CD8-positive, alpha-beta memory T cell (primary cell): ENCODE measurements at regions not wholly inside any gene's neighbourhood (a gene's known extent, or its start where the extent isn't known, plus 50 kb on each side); places are given as distances from the start of the nearest gene placed in this dataset.

ENCODE experiments used
- CTCF ChIA-PET: fragments of 350-600 bp; sonication (Branson Sonifier 250); formaldehyde crosslinking; loops from one replicate; lab custom pipeline; 2021; ENCODE audit warnings: antibody characterized with exemption; lab: Charles Lee
- POLR2A ChIA-PET: fragments of 350-600 bp; sonication (Branson Sonifier 250); formaldehyde crosslinking; loops from one replicate; lab custom pipeline; 2021; ENCODE audit warnings: antibody characterized with exemption; lab: Charles Lee
- DNase-seq, 5 donors: peaks; one replicate each; pipeline versions ENCODE4 v3.0.0 to v3.0.0-alpha.2; 2020 to 2022; ENCODE audit warnings: mixed read lengths in 1 of 5
- H3K27ac ChIP-seq: one replicate; pipeline ENCODE4 v1.7.0; 2013; ENCODE audit warnings: low read depth, mild to moderate bottlenecking, low read length, moderate library complexity
- H3K27me3 ChIP-seq: 2 replicates; pipeline ENCODE4 v1.7.0; 2013; ENCODE audit warnings: low read length, mild to moderate bottlenecking; ENCODE audit not compliant: insufficient read depth, poor library complexity, severe bottlenecking
- H3K36me3 ChIP-seq: 2 replicates; pipeline ENCODE4 v1.7.0; 2013; ENCODE audit warnings: mild to moderate bottlenecking, low read length, moderate library complexity; ENCODE audit not compliant: insufficient read depth
- H3K4me1 ChIP-seq: 2 replicates; pipeline ENCODE4 v1.7.0; 2013; ENCODE audit warnings: mild to moderate bottlenecking, low read length, moderate library complexity; ENCODE audit not compliant: insufficient read depth
- H3K4me3 ChIP-seq: 2 replicates; pipeline ENCODE4 v1.7.0; 2013; ENCODE audit warnings: mild to moderate bottlenecking, low read length
- H3K9me3 ChIP-seq: 2 replicates; pipeline ENCODE4 v1.7.0; 2013; ENCODE audit warnings: mild to moderate bottlenecking, low read length
- H3K27ac Mint-ChIP-seq, 8 donors: one replicate each; pipeline ENCODE4 v1.8.0; 2020 to 2021; ENCODE audit warnings: mixed read lengths in 8 of 8, mild to moderate bottlenecking in 6 of 8, inconsistent platforms in 3 of 8, moderate library complexity in 3 of 8
- H3K27me3 Mint-ChIP-seq, 2 donors: one replicate each; pipeline ENCODE4 v1.8.0; 2020 to 2021; ENCODE audit warnings: mixed read lengths in 2 of 2, mild to moderate bottlenecking in 1 of 2, moderate library complexity in 1 of 2
- H3K36me3 Mint-ChIP-seq, 3 donors: one replicate each; pipeline ENCODE4 v1.8.0; 2020 to 2021; ENCODE audit warnings: mixed read lengths in 3 of 3, inconsistent platforms in 1 of 3, mild to moderate bottlenecking in 1 of 3
- H3K4me1 Mint-ChIP-seq, 3 donors: one replicate each; pipeline ENCODE4 v1.8.0; 2020 to 2021; ENCODE audit warnings: mixed read lengths in 3 of 3, inconsistent platforms in 1 of 3, mild to moderate bottlenecking in 1 of 3
- H3K4me3 Mint-ChIP-seq, 7 donors: one replicate each; pipeline ENCODE4 v1.8.0; 2020 to 2021; ENCODE audit warnings: mixed read lengths in 7 of 7, mild to moderate bottlenecking in 6 of 7, moderate library complexity in 4 of 7, inconsistent platforms in 2 of 7
- H3K9me3 Mint-ChIP-seq, 5 donors: one replicate each; pipeline ENCODE4 v1.8.0; 2020 to 2022; ENCODE audit warnings: mixed read lengths in 5 of 5, mild to moderate bottlenecking in 3 of 5, moderate library complexity in 2 of 5, inconsistent platforms in 1 of 5

GRCh38 chr9:103371152-103371551 is 376.0 kb downstream of the CYLC2 start:
- CTCF ChIA-PET = no interaction called here

GRCh38 chr9:103372828-103373227 is 377.7 kb downstream of the CYLC2 start:
- Mint-ChIP-seq H3K4me1 (no peaks in the 10 kb centered on the region), H3K36me3 (no peaks in the 10 kb centered on the region), H3K27me3 (peaks cover 0 to 4% of the 10 kb centered on the region in 2 donors), H3K9me3 (peaks cover 0 to 24% (median 5%) of the 10 kb centered on the region in 5 donors), H3K4me3 (no peak overlapping the region), H3K27ac (no peak overlapping the region)
- ChIA-PET POLR2A (no interaction called here), CTCF (no interaction called here)
- H3K4me1 ChIP-seq = no peaks in the 10 kb centered on the region
- H3K27ac ChIP-seq = no peak overlapping the region
- H3K4me3 ChIP-seq = no peak overlapping the region
- H3K36me3 ChIP-seq = no peaks in the 10 kb centered on the region
- no peaks in the 10 kb centered on the region for H3K27me3 ChIP-seq
- no peak for DNase-seq
- no peaks in the 10 kb centered on the region for H3K9me3 ChIP-seq

More at GRCh38 chr9:103371152-103371551, 376.0 kb downstream of the CYLC2 start:
- POLR2A ChIA-PET = no interaction called here
- Histone ChIP-seq H3K27me3 (no peaks in the 10 kb centered on the region), H3K4me1 (no peaks in the 10 kb centered on the region), H3K36me3 (no peaks in the 10 kb centered on the region), H3K9me3 (no peaks in the 10 kb centered on the region), H3K27ac (no peak overlapping the region), H3K4me3 (no peak overlapping the region)
- Mint-ChIP-seq H3K4me3 (no peak overlapping the region), H3K9me3 (peaks cover 0 to 27% (median 7%) of the 10 kb centered on the region in 5 donors), H3K4me1 (no peaks in the 10 kb centered on the region), H3K27me3 (peaks cover 0 to 4% of the 10 kb centered on the region in 2 donors), H3K36me3 (no peaks in the 10 kb centered on the region), H3K27ac (no peak overlapping the region)
- no peak for DNase-seq

DNA sequence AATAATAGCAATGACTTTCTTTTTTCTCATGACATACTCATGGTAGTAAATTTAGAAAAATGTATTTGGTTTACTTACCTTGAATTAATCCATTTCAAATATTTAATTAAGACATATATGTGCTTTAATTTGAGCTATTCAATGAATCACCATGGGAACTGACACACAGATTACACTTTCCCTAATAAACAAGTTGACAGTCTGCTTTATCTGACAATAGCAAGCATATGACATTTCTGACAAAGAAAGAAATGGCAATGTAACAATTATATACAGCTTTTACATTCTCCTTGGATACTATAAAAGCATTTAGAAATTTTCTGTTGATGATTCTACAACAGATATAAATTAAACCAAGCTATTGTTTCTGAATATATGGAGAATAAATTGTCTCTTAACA is 382.5 kb downstream of the CYLC2 start:
- Mint-ChIP-seq H3K4me1 (no peaks in the 10 kb centered on the region), H3K27me3 (peaks cover 0 to 2% of the 10 kb centered on the region in 2 donors), H3K9me3 (peaks cover 0 to 14% (median 6%) of the 10 kb centered on the region in 5 donors), H3K27ac (no peak overlapping the region), H3K36me3 (no peaks in the 10 kb centered on the region), H3K4me3 (no peak overlapping the region)
- ChIA-PET CTCF (interaction anchor here (1.0 kb wide), 1 partner anchor 14 kb away, joined by 3 read pairs; no protein-coding TSS in a partner anchor), POLR2A (no interaction called here)
- no peaks in the 10 kb centered on the region for H3K27me3 ChIP-seq
- H3K4me1 ChIP-seq = no peaks in the 10 kb centered on the region
- H3K36me3 ChIP-seq = no peaks in the 10 kb centered on the region
- H3K4me3 ChIP-seq = no peak overlapping the region
- DNase-seq = no peak
- H3K9me3 ChIP-seq = no peaks in the 10 kb centered on the region
- H3K27ac ChIP-seq = no peak overlapping the region

DNA sequence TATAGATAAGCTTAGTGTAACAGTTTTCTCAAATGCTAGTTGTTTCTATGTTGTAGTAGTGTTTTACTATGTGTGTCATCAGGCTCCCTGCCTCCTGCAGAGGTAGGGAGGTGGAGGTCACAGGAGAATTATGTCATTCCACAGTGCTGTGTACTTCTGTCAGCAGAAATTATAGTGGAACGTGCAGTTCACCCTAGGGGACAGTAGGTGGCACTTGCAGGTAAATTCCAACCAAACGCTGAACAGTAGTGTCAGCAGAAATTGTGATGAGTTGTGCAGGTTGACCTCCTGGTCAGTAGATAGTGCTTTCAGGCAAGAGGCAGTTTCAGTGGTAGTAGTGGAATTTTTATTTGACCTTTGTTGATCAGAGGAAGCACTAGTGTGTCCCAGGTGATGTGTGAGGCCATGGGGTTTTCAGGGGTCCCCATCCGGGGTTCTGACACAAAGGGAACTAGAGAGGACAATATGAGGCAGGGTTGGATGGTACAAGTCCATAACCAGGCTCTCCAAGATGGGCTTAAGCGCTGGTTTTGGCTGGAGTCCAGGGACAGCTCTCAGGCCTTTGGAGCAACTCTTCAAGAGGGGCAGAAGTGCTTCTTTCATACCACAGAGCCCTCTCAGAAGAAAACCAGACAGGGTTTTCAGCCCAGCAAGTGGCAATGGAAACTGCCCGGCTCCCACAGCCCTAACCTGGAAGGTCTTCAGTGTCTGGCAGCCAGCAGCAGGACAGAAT is 402.9 kb downstream of the CYLC2 start:
- POLR2A ChIA-PET = no interaction called here
- peaks cover 0 to 9% (median 6%) of the 10 kb centered on the region in 5 donors for H3K9me3 Mint-ChIP-seq
- H3K27ac Mint-ChIP-seq = no peak overlapping the region
- H3K4me1 Mint-ChIP-seq = no peaks in the 10 kb centered on the region
- H3K9me3 ChIP-seq = no peaks in the 10 kb centered on the region
- H3K36me3 Mint-ChIP-seq = no peaks in the 10 kb centered on the region
- H3K4me3 Mint-ChIP-seq = no peak overlapping the region
- no peaks in the 10 kb centered on the region for H3K36me3 ChIP-seq
- peak in 1 of 5 donors; percentile 3 for DNase-seq
- H3K4me1 ChIP-seq = no peaks in the 10 kb centered on the region
- no peak overlapping the region for H3K4me3 ChIP-seq
- no peaks in the 10 kb centered on the region for H3K27me3 ChIP-seq
- no peaks in the 10 kb centered on the region for H3K27me3 Mint-ChIP-seq
- H3K27ac ChIP-seq = no peak overlapping the region
- CTCF ChIA-PET = no interaction called here

GRCh38 chr9:103399535-103399934 is 404.4 kb downstream of the CYLC2 start:
- no peak overlapping the region for H3K27ac ChIP-seq
- no peak for DNase-seq
- H3K27me3 Mint-ChIP-seq = no peaks in the 10 kb centered on the region
- CTCF ChIA-PET = no interaction called here
- no peaks in the 10 kb centered on the region for H3K9me3 ChIP-seq
- no peaks in the 10 kb centered on the region for H3K27me3 ChIP-seq
- H3K4me1 Mint-ChIP-seq = no peaks in the 10 kb centered on the region
- H3K27ac Mint-ChIP-seq = no peak overlapping the region
- H3K9me3 Mint-ChIP-seq = peaks cover 0 to 7% (median 3%) of the 10 kb centered on the region in 5 donors
- POLR2A ChIA-PET = no interaction called here
- no peak overlapping the region for H3K4me3 ChIP-seq
- H3K4me3 Mint-ChIP-seq = no peak overlapping the region
- H3K4me1 ChIP-seq = no peaks in the 10 kb centered on the region
- no peaks in the 10 kb centered on the region for H3K36me3 ChIP-seq
- H3K36me3 Mint-ChIP-seq = no peaks in the 10 kb centered on the region

- Mint-ChIP-seq H3K36me3 (no peaks in the 10 kb centered on the region), H3K9me3 (peaks cover 0 to 7% (median 0%) of the 10 kb centered on the region in 5 donors), H3K4me3 (no peak overlapping the region), H3K4me1 (no peaks in the 10 kb centered on the region), H3K27me3 (no peaks in the 10 kb centered on the region), H3K27ac (no peak overlapping the region)
- no peak overlapping the region for H3K27ac ChIP-seq
- DNase-seq = no peak
- CTCF ChIA-PET = no interaction called here
- POLR2A ChIA-PET = no interaction called here
- H3K4me1 ChIP-seq = no peaks in the 10 kb centered on the region
- H3K36me3 ChIP-seq = no peaks in the 10 kb centered on the region
- H3K9me3 ChIP-seq = no peaks in the 10 kb centered on the region
- no peak overlapping the region for H3K4me3 ChIP-seq
- no peaks in the 10 kb centered on the region for H3K27me3 ChIP-seq
Measured at GRCh38 chr9:103407260-103407659, 412.1 kb downstream of the CYLC2 start.

- H3K4me1 ChIP-seq = no peaks in the 10 kb centered on the region
- Mint-ChIP-seq H3K9me3 (peaks cover 0 to 7% (median 0%) of the 10 kb centered on the region in 5 donors), H3K4me3 (no peak overlapping the region), H3K27me3 (no peaks in the 10 kb centered on the region), H3K4me1 (no peaks in the 10 kb centered on the region), H3K27ac (no peak overlapping the region), H3K36me3 (no peaks in the 10 kb centered on the region)
- no peak overlapping the region for H3K4me3 ChIP-seq
- H3K36me3 ChIP-seq = no peaks in the 10 kb centered on the region
- no peaks in the 10 kb centered on the region for H3K27me3 ChIP-seq
- no peaks in the 10 kb centered on the region for H3K9me3 ChIP-seq
- ChIA-PET POLR2A (no interaction called here), CTCF (no interaction called here)
- no peak overlapping the region for H3K27ac ChIP-seq
- no peak for DNase-seq
Measured at GRCh38 chr9:103410059-103410458, 414.9 kb downstream of the CYLC2 start.

DNA sequence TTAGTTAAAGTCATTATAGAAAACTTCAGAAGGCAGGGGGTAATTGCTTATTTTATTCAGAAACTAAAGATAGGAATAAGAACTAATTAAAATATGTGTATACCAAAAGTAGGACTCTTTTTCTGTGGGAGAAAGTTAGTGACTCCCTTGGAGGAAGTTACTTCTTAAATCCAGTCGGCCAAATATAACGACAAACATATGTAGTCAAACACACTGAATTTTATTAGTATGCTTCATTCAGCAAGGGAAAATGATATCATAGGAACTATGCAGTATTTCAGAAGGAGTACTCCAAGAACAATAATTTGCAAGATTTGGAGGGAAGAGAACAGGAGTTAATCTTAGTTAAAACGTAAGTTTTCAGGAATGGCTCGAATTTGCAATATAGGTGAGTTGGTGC is 432.6 kb downstream of the CYLC2 start:
- ChIA-PET CTCF (no interaction called here), POLR2A (no interaction called here)
- H3K27me3 ChIP-seq = no peaks in the 10 kb centered on the region
- no peak overlapping the region for H3K27ac ChIP-seq
- no peaks in the 10 kb centered on the region for H3K27me3 Mint-ChIP-seq
- no peak overlapping the region for H3K27ac Mint-ChIP-seq
- peaks cover 0 to 15% (median 2%) of the 10 kb centered on the region in 5 donors for H3K9me3 Mint-ChIP-seq
- H3K4me3 ChIP-seq = no peak overlapping the region
- H3K4me3 Mint-ChIP-seq = no peak overlapping the region
- no peaks in the 10 kb centered on the region for H3K4me1 ChIP-seq
- H3K36me3 Mint-ChIP-seq = no peaks in the 10 kb centered on the region
- H3K36me3 ChIP-seq = no peaks in the 10 kb centered on the region
- no peaks in the 10 kb centered on the region for H3K9me3 ChIP-seq
- DNase-seq = no peak
- H3K4me1 Mint-ChIP-seq = no peaks in the 10 kb centered on the region
